HepG2 (cell line): ENCODE measurements at regions not wholly inside any gene's neighbourhood (a gene's known extent, or its start where the extent isn't known, plus 50 kb on each side); places are given as distances from the start of the nearest gene placed in this dataset.
"Not testable (repeated sequence)": the region's sequence is repeated elsewhere in the genome, so short reads cannot be mapped to it uniquely, and the experiment has no call there.

Source experiments
- ATAC-seq: fragments of 200-7000 bp; cut with Tn5 transposase; 3 replicates; pipeline ENCODE4 v1.9.1; 2020; ENCODE audit warnings: mild to moderate bottlenecking, moderate library complexity
- BruUV-seq: library from RNA; stranded (reverse); fragments of 400-500 nt; replicated peaks from 2 replicates; lab custom pipeline; 2021; lab: Mats Ljungman, UMichigan
- CTCF ChIA-PET: fragments of 300-600 bp; formaldehyde crosslinking; extraction: SDS; loops from one replicate; lab custom pipeline; 2021; ENCODE audit warnings: low total read pairs, inconsistent platforms, low intra/inter-chr PET ratio; lab: Yijun Ruan, JAX
- POLR2A ChIA-PET: fragments of 350-600 bp; sonication (Branson Sonifier 250); formaldehyde crosslinking; loops from one replicate; lab custom pipeline; 2020; ENCODE audit warnings: antibody characterized with exemption, inconsistent platforms; lab: Yijun Ruan, JAX
- DNase-seq: peaks from one replicate; pipeline ENCODE4 v3.0.0-alpha.2; 2015; ENCODE audit warnings: low spot score
- FAIRE-seq: peaks from 3 replicates; lab custom pipeline; 2011; peaks lifted over from hg19 to GRCh38; lab: Jason Lieb, UNC
- H2AFZ ChIP-seq: one replicate; pipeline ENCODE4 v1.6.1; 2011; ENCODE audit warnings: low read length, inconsistent platforms
- H3K27ac ChIP-seq: fragments of 300-600 bp; 3 replicates; pipeline ENCODE4 v1.8.0; 2011; ENCODE audit warnings: mixed run types, mild to moderate bottlenecking, mixed read lengths, low read length, inconsistent platforms; ENCODE audit not compliant: insufficient read depth; ENCODE audit errors: extremely low read length
- H3K27me3 ChIP-seq, 2 experiments: fragments of 200-600 bp in 1 of 2; 2 replicates in 1 of 2; 3 replicates in 1 of 2; pipeline versions ENCODE4 v1.6.0 to v1.8.0; 2011; ENCODE audit warnings: low read length in 2 of 2, mild to moderate bottlenecking in 2 of 2, moderate library complexity in 2 of 2, inconsistent platforms in 1 of 2; ENCODE audit not compliant: insufficient read depth in 2 of 2, control insufficient read depth in 1 of 2
- H3K36me3 ChIP-seq, 2 experiments: fragments of 200-600 bp in 1 of 2; replicated peaks in 1 of 2; 2 replicates in 1 of 2; 3 replicates in 1 of 2; pipeline versions ENCODE4 v1.5.1 to v1.8.0; 2011; ENCODE audit warnings: low read length in 2 of 2, inconsistent platforms in 1 of 2; ENCODE audit not compliant: insufficient read depth in 2 of 2, control insufficient read depth in 1 of 2
- H3K4me1 ChIP-seq: 2 replicates; pipeline ENCODE4 v1.5.1; 2012; ENCODE audit warnings: low read length, inconsistent platforms; ENCODE audit not compliant: insufficient read depth
- H3K4me2 ChIP-seq: 2 replicates; pipeline ENCODE4 v1.6.0; 2011; ENCODE audit warnings: low read depth, low read length, inconsistent platforms
- H3K4me3 ChIP-seq, 3 experiments: fragments of 200-600 bp in 1 of 3; sonication (generic), shearing (Covaris generic) in 1 of 3; replicated peaks in 1 of 3; 2 replicates each; pipeline ENCODE4 v1.5.1; 2011 to 2016; ENCODE audit warnings: low read length in 3 of 3, inconsistent platforms in 2 of 3, low read depth in 2 of 3, mild to moderate bottlenecking in 2 of 3, control low read depth in 1 of 3, mixed read lengths in 1 of 3; ENCODE audit not compliant: insufficient read depth in 1 of 3
- H3K79me2 ChIP-seq: one replicate; pipeline ENCODE4 v1.6.1; 2011; ENCODE audit warnings: low read length, inconsistent platforms; ENCODE audit not compliant: insufficient read depth
- H3K9ac ChIP-seq: 2 replicates; pipeline ENCODE4 v1.6.0; 2011; ENCODE audit warnings: mild to moderate bottlenecking, low read depth, low read length, inconsistent platforms; ENCODE audit not compliant: insufficient read depth
- H3K9me3 ChIP-seq: 2 replicates; pipeline ENCODE4 v1.5.1; 2012; ENCODE audit warnings: mild to moderate bottlenecking, low read length
- H4K20me1 ChIP-seq: 2 replicates; pipeline ENCODE4 v1.6.0; 2011; ENCODE audit warnings: inconsistent platforms, mild to moderate bottlenecking, low read length, moderate library complexity; ENCODE audit not compliant: insufficient read depth
- CCAR2 ChIP-seq: fragments of 200-400 bp; formaldehyde crosslinking; optimal IDR thresholded peaks from 2 replicates; pipeline ENCODE3; 2018; ENCODE audit warnings: low read depth, mild to moderate bottlenecking, low read length, moderate library complexity
- HES4 ChIP-seq: sonication (generic); formaldehyde crosslinking; IDR thresholded peaks from 2 replicates; pipeline ENCODE4 v1.9.0; 2021; ENCODE audit warnings: mild to moderate bottlenecking, missing genetic modification reagents, borderline replicate concordance
- HNRNPH1 ChIP-seq: fragments of 200-400 bp; formaldehyde crosslinking; optimal IDR thresholded peaks from 2 replicates; pipeline ENCODE3; 2017; ENCODE audit warnings: mild to moderate bottlenecking, low read depth, low read length
- MTF2 ChIP-seq: sonication (generic); formaldehyde crosslinking; IDR thresholded peaks from 2 replicates; pipeline ENCODE4 v1.5.0; 2020; ENCODE audit warnings: missing genetic modification reagents, borderline replicate concordance
- RFXAP ChIP-seq: sonication (generic); formaldehyde crosslinking; IDR thresholded peaks from 2 replicates; pipeline ENCODE4 v1.4.0; 2020; ENCODE audit warnings: missing genetic modification reagents, borderline replicate concordance
- RXRB ChIP-seq: IDR thresholded peaks from 2 replicates; pipeline ENCODE4 v1.6.1; 2016; ENCODE audit warnings: borderline replicate concordance, missing genetic modification reagents, missing compliant biosample characterization
- SUZ12 ChIP-seq: fragments of 150-350 bp; IDR thresholded peaks from 2 replicates; pipeline ENCODE4 v1.6.1; 2014; ENCODE audit warnings: low read depth, low read length
- YY1 ChIP-seq: IDR thresholded peaks from 2 replicates; pipeline ENCODE4 v1.6.1; 2011; ENCODE audit warnings: low read length, low read depth, moderate library complexity, mild to moderate bottlenecking; ENCODE audit not compliant: insufficient read depth, insufficient replicate concordance
- WGBS: methylation state at CpG from one replicate; pipeline ENCODE4 v1.1.6; 2017; ENCODE audit warnings: low lambda C conversion rate; 5-methylcytosine and 5-hydroxymethylcytosine counted together
- in situ Hi-C: cut with HindIII; loops from 2 replicates; pipeline ENCODE4 v1.10.0; 2017; ENCODE audit warnings: low pct_unique_long_range_greater_than_20kb; ENCODE audit not compliant: extremely low pct_ligation_motif_present
- intact Hi-C: fragments of 100-400 bp; cut with micrococcal nuclease; formaldehyde crosslinking; loops from one replicate; pipeline ENCODE4 v1.10.0; 2022; ENCODE audit not compliant: unreplicated experiment
- TF ChIP-seq, protein P1 (sequence below): sonication (generic); formaldehyde crosslinking; IDR thresholded peaks from 2 replicates; pipeline ENCODE4 v1.5.0; 2020; ENCODE audit warnings: missing genetic modification reagents

DNA sequence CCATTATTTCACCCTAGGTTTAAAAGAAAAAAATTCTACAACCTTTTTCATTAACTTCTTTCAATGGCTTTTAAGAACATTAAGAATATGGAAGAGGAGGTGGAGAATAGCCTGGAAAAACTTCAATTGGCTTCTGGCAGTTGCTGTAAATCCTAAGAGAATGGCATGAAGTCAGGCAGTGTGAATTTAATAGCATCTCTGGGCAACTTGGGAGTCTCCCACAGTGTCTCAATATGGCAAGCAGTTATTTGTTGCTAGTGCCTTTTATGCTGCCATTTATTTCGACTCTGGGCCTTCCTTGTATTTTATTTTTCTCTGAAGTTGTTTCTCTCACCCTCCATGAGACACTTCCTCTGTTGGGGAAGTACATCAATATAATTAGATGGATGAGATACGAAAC is 322.1 kb downstream of the CBLL2 start:
- Histone ChIP-seq H3K9ac (no peak overlapping the region), H2AFZ (no peak overlapping the region), H3K27me3 (no peaks in the 10 kb centered on the region), H3K36me3 (no peaks in the 10 kb centered on the region), H4K20me1 (no peaks in the 10 kb centered on the region), H3K27ac (no peak overlapping the region), H3K4me3 (no peak overlapping the region)
- 0% methylated on average over 2 of the region's 2 CpGs for WGBS
- CTCF ChIA-PET = no interaction called here
- ATAC-seq (no peak), FAIRE-seq (no peak), DNase-seq (no peak)
- no peak for TF ChIP-seq RXRB (CRISPR knock-in tag)
- TF ChIP-seq SUZ12 = no peak
- no peak for TF ChIP-seq CCAR2
- no peak for TF ChIP-seq MTF2
- TF ChIP-seq HES4 = no peak
- no peak for TF ChIP-seq HNRNPH1
- TF ChIP-seq, all 625 proteins: peak for 0
- in situ Hi-C loops (no loop called here), intact Hi-C loops (no loop called here)
- no peaks in the 10 kb centered on the region for H3K9me3 ChIP-seq
- H3K79me2 ChIP-seq = no peaks in the 10 kb centered on the region
- no TSS peak for BruUV-seq
- no peak overlapping the region for H3K4me2 ChIP-seq
- POLR2A ChIA-PET = no interaction called here
- no peaks in the 10 kb centered on the region for H3K4me1 ChIP-seq

DNA sequence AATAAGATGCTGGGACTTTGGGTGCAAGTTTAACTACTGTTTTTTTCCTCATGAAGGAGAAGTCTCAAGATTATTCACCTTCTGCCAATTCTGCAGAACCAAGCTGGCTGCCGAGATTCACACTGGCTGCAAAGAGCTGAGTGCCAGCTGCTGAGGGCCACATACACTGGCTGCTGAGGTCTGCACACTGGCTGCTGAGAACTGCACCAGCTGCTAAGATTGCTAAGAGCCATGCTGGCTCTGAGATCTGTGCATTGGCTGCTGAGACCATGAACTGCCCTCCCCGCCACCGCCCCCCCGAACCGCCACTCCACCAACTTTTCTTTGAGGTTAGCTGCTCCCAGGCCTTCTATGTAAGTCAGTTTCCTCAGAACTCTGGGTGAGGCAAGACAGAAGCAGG is 330.3 kb downstream of the CBLL2 start:
- H3K4me1 ChIP-seq = no peaks in the 10 kb centered on the region
- H3K9ac ChIP-seq = no peak overlapping the region
- no peak overlapping the region for H3K4me2 ChIP-seq
- H3K36me3 ChIP-seq = no peaks in the 10 kb centered on the region
- ATAC-seq (no peak), FAIRE-seq (no peak), DNase-seq (no peak)
- H2AFZ ChIP-seq = no peak overlapping the region
- TF ChIP-seq, protein P1, sequence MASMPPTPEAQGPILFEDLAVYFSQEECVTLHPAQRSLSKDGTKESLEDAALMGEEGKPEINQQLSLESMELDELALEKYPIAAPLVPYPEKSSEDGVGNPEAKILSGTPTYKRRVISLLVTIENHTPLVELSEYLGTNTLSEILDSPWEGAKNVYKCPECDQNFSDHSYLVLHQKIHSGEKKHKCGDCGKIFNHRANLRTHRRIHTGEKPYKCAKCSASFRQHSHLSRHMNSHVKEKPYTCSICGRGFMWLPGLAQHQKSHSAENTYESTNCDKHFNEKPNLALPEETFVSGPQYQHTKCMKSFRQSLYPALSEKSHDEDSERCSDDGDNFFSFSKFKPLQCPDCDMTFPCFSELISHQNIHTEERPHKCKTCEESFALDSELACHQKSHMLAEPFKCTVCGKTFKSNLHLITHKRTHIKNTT = no peak
- no peak for TF ChIP-seq RFXAP
- no peak for TF ChIP-seq YY1
- ChIA-PET POLR2A (no interaction called here), CTCF (no interaction called here)
- no peaks in the 10 kb centered on the region for H3K79me2 ChIP-seq
- H3K4me3 ChIP-seq = no peak overlapping the region
- H3K27me3 ChIP-seq = no peaks in the 10 kb centered on the region
- H3K27ac ChIP-seq = no peak overlapping the region
- no peaks in the 10 kb centered on the region for H3K9me3 ChIP-seq
- in situ Hi-C loops = no loop called here
- intact Hi-C loops = no loop called here
- BruUV-seq = no TSS peak
- WGBS = no CpG with 5 or more reads among the region's 5 CpGs
- no peaks in the 10 kb centered on the region for H4K20me1 ChIP-seq

DNA sequence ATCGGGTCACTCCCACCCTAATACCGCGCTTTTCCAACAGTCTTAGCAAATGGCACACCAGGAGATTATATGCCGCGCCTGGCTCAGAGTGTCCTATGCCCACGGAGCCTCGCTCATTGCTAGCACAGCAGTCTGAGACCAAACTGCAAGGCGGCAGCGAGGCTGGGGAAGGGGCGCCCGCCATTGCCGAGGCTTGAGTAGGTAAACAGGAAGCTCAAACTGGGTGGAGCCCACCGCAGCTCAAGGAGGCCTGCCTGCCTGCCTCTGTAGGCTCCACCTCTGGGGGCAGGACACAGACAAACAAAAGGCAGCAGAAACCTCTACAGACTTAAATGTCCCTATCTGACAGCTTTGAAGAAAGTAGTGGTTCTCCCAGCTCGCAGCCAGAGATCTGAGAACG is 336.7 kb downstream of the CBLL2 start:
- H3K4me3 ChIP-seq, in situ Hi-C loops, H4K20me1 ChIP-seq, ATAC-seq, H2AFZ ChIP-seq, H3K79me2 ChIP-seq, H3K27ac ChIP-seq, H3K9me3 ChIP-seq, FAIRE-seq, H3K4me1 ChIP-seq, H3K4me2 ChIP-seq, H3K27me3 ChIP-seq, POLR2A ChIA-PET, intact Hi-C loops, CTCF ChIA-PET, H3K36me3 ChIP-seq, H3K9ac ChIP-seq, DNase-seq, BruUV-seq: not testable (repeated sequence)
- no CpG with 5 or more reads among the region's 15 CpGs for WGBS
